ENCODE measurements at regions not wholly inside any gene's neighbourhood (a gene's known extent, or its start where the extent isn't known, plus 50 kb on each side); places are given as distances from the start of the nearest gene placed in this dataset.

GRCh38 chrX:118261151-118261550, 84.8 kb upstream of the WDR44 start:
- CTCF ChIA-PET (ENCODE audit: low intra/inter-chr PET ratio, low total read pairs) = no interaction called here
- WGBS (ENCODE audit: low lambda C conversion rate) = 8% methylated on average over 1 of the region's 4 CpGs
- in situ Hi-C loops (cut with HindIII; ENCODE audit: extremely low pct_ligation_motif_present, low pct_unique_long_range_greater_than_20kb) = no loop called here
- no peaks in the 10 kb centered on the region for H4K20me1 ChIP-seq (ENCODE audit: insufficient read depth, low read length)
- H3K9ac ChIP-seq (ENCODE audit: insufficient read depth, low read depth, low read length) = no peak overlapping the region
- TF ChIP-seq ZBTB25 (CRISPR knock-in tag; IDR thresholded peaks at IDR 0.05) = no peak
- no peak for TF ChIP-seq ZBTB34 (CRISPR knock-in tag; IDR thresholded peaks at IDR 0.05)
- TF ChIP-seq SPEN (CRISPR knock-in tag; IDR thresholded peaks at IDR 0.05; ENCODE audit: low read depth) = no peak
- no peak for TF ChIP-seq ZNF234 (CRISPR knock-in tag; conservative IDR thresholded peaks at IDR 0.05)
- TF ChIP-seq KLF11 (CRISPR knock-in tag; IDR thresholded peaks at IDR 0.05) = no peak
- TF ChIP-seq SMARCE1 (IDR thresholded peaks at IDR 0.05; ENCODE audit: borderline replicate concordance) = no peak
- H3K4me1 ChIP-seq (ENCODE audit: insufficient read depth, low read length) = no peaks in the 10 kb centered on the region
- intact Hi-C loops (cut with micrococcal nuclease; ENCODE audit: unreplicated experiment) = no loop called here
- no TSS peak for BruUV-seq (replicated peaks)
- no peaks in the 10 kb centered on the region for H3K79me2 ChIP-seq (ENCODE audit: insufficient read depth, low read length)
- no peak overlapping the region for H2AFZ ChIP-seq (ENCODE audit: low read length)
- no peak overlapping the region for H3K4me2 ChIP-seq (ENCODE audit: low read depth, low read length)
- no peak for ATAC-seq
- H3K27me3 ChIP-seq (ENCODE audit: control insufficient read depth in 1 of 2, insufficient read depth in 2 of 2, low read length in 2 of 2) = no peaks in the 10 kb centered on the region
- H3K9me3 ChIP-seq (ENCODE audit: low read length) = no peaks in the 10 kb centered on the region
- POLR2A ChIA-PET = no interaction called here
- no peaks in the 10 kb centered on the region for H3K36me3 ChIP-seq (replicated peaks in 1 of 2; ENCODE audit: control insufficient read depth in 1 of 2, insufficient read depth in 2 of 2, low read length in 2 of 2)
- no peak for FAIRE-seq
- no peak overlapping the region for H3K27ac ChIP-seq (ENCODE audit: extremely low read length, insufficient read depth, low read length)
- no peak overlapping the region for H3K4me3 ChIP-seq (replicated peaks in 1 of 3; ENCODE audit: insufficient read depth in 1 of 3, low read depth in 2 of 3, low read length in 3 of 3)
- no peak for DNase-seq (ENCODE audit: low spot score)

GRCh38 chrX:118271775-118272174, 74.1 kb upstream of the WDR44 start:
- no peak overlapping the region for H3K27ac ChIP-seq (ENCODE audit: extremely low read length, insufficient read depth, low read length)
- ATAC-seq (no peak), DNase-seq (ENCODE audit: low spot score) (no peak), FAIRE-seq (no peak)
- H3K4me1 ChIP-seq (ENCODE audit: insufficient read depth, low read length) = no peaks in the 10 kb centered on the region
- no peak overlapping the region for H3K4me3 ChIP-seq (replicated peaks in 1 of 3; ENCODE audit: insufficient read depth in 1 of 3, low read depth in 2 of 3, low read length in 3 of 3)
- in situ Hi-C loops (cut with HindIII; ENCODE audit: extremely low pct_ligation_motif_present, low pct_unique_long_range_greater_than_20kb) (no loop called here), intact Hi-C loops (cut with micrococcal nuclease; ENCODE audit: unreplicated experiment) (no loop called here)
- BruUV-seq (replicated peaks) = no TSS peak
- POLR2A ChIA-PET = no interaction called here
- no peaks in the 10 kb centered on the region for H4K20me1 ChIP-seq (ENCODE audit: insufficient read depth, low read length)
- 4% methylated on average over 3 of the region's 3 CpGs for WGBS (ENCODE audit: low lambda C conversion rate)
- no peaks in the 10 kb centered on the region for H3K9me3 ChIP-seq (ENCODE audit: low read length)
- CTCF ChIA-PET (ENCODE audit: low intra/inter-chr PET ratio, low total read pairs) = no interaction called here
- no peaks in the 10 kb centered on the region for H3K27me3 ChIP-seq (ENCODE audit: control insufficient read depth in 1 of 2, insufficient read depth in 2 of 2, low read length in 2 of 2)
- H2AFZ ChIP-seq (ENCODE audit: low read length) = no peak overlapping the region
- no peak overlapping the region for H3K9ac ChIP-seq (ENCODE audit: insufficient read depth, low read depth, low read length)
- H3K36me3 ChIP-seq (replicated peaks in 1 of 2; ENCODE audit: control insufficient read depth in 1 of 2, insufficient read depth in 2 of 2, low read length in 2 of 2) = no peaks in the 10 kb centered on the region
- H3K4me2 ChIP-seq (ENCODE audit: low read depth, low read length) = no peak overlapping the region
- H3K79me2 ChIP-seq (ENCODE audit: insufficient read depth, low read length) = no peaks in the 10 kb centered on the region
- TF ChIP-seq DRAP1 (CRISPR knock-in tag; IDR thresholded peaks at IDR 0.05) (no peak), PCBP2 (optimal IDR thresholded peaks at IDR 0.05; ENCODE audit: low read depth, low read length, poor library complexity, severe bottlenecking) (no peak), PPARG (CRISPR knock-in tag; conservative IDR thresholded peaks at IDR 0.05) (no peak), KAT7 (CRISPR knock-in tag; IDR thresholded peaks at IDR 0.05; ENCODE audit: borderline replicate concordance) (no peak), ZBTB1 (CRISPR knock-in tag; IDR thresholded peaks at IDR 0.05; ENCODE audit: borderline replicate concordance) (no peak), ZNF33B (CRISPR knock-in tag; IDR thresholded peaks at IDR 0.05) (no peak)

Measured in HepG2 (cell line).